Keratinocyte (primary cell): ENCODE measurements at regions not wholly inside any gene's neighbourhood (a gene's known extent, or its start where the extent isn't known, plus 50 kb on each side); places are given as distances from the start of the nearest gene placed in this dataset.
"Not testable (repeated sequence)": the region's sequence is repeated elsewhere in the genome, so short reads cannot be mapped to it uniquely, and the experiment has no call there.

ENCODE experiments used
- DNase-seq: peaks from one replicate; pipeline ENCODE4 v3.0.0-alpha.2; 2011; ENCODE audit warnings: low read depth, missing footprints, low spot score
- FAIRE-seq: peaks from 2 replicates; lab custom pipeline; 2011; peaks lifted over from hg19 to GRCh38; lab: Jason Lieb, UNC
- H2AFZ ChIP-seq: 2 replicates; pipeline ENCODE4 v1.6.0; 2012; ENCODE audit warnings: low read length, control low read depth, inconsistent platforms; ENCODE audit not compliant: control insufficient read depth
- H3K27ac ChIP-seq: 2 replicates; pipeline ENCODE4 v1.5.1; 2011; ENCODE audit warnings: low read length; ENCODE audit not compliant: control insufficient read depth, insufficient read depth
- H3K27me3 ChIP-seq: 3 replicates; pipeline ENCODE4 v1.6.0; 2011; ENCODE audit warnings: low read length; ENCODE audit not compliant: control insufficient read depth, insufficient read depth; ENCODE audit errors: extremely low read depth
- H3K36me3 ChIP-seq, 2 experiments: 2 replicates in 1 of 2; 3 replicates in 1 of 2; pipeline ENCODE4 v1.5.1; 2011; ENCODE audit warnings: low read length in 2 of 2, mild to moderate bottlenecking in 1 of 2; ENCODE audit not compliant: control insufficient read depth in 2 of 2, insufficient read depth in 2 of 2; ENCODE audit errors: extremely low read depth in 1 of 2
- H3K4me1 ChIP-seq: 3 replicates; pipeline ENCODE4 v1.5.1; 2011; ENCODE audit warnings: low read length; ENCODE audit not compliant: control insufficient read depth, insufficient read depth; ENCODE audit errors: extremely low read depth
- H3K4me2 ChIP-seq: 3 replicates; pipeline ENCODE4 v1.6.0; 2011; ENCODE audit warnings: low read depth, low read length; ENCODE audit not compliant: control insufficient read depth, insufficient read depth; ENCODE audit errors: extremely low read depth
- H3K4me3 ChIP-seq, 3 experiments: fragments of 200-600 bp in 1 of 3; sonication (generic) in 1 of 3; 2 replicates in 2 of 3; 3 replicates in 1 of 3; pipeline ENCODE4 v1.5.1; 2011 to 2016; ENCODE audit warnings: low read length in 3 of 3, mild to moderate bottlenecking in 3 of 3, control low read depth in 2 of 3, inconsistent platforms in 1 of 3, low read depth in 1 of 3, mixed read lengths in 1 of 3, mixed run types in 1 of 3, moderate library complexity in 1 of 3; ENCODE audit not compliant: control insufficient read depth in 2 of 3, insufficient read depth in 2 of 3; ENCODE audit errors: extremely low read depth in 1 of 3
- H3K79me2 ChIP-seq: 2 replicates; pipeline ENCODE4 v1.6.0; 2012; ENCODE audit warnings: low read length; ENCODE audit not compliant: control insufficient read depth, insufficient read depth
- H3K9ac ChIP-seq: 3 replicates; pipeline ENCODE4 v1.6.0; 2011; ENCODE audit warnings: low read length; ENCODE audit not compliant: control insufficient read depth, insufficient read depth; ENCODE audit errors: extremely low read depth
- H3K9me1 ChIP-seq: 3 replicates; pipeline ENCODE4 v1.6.0; 2011; ENCODE audit warnings: low read length; ENCODE audit not compliant: control insufficient read depth, insufficient read depth; ENCODE audit errors: extremely low read depth
- H3K9me3 ChIP-seq: 2 replicates; pipeline ENCODE4 v1.5.1; 2012; ENCODE audit warnings: low read depth, low read length; ENCODE audit not compliant: control insufficient read depth
- H4K20me1 ChIP-seq: 3 replicates; pipeline ENCODE4 v1.6.0; 2011; ENCODE audit warnings: low read length; ENCODE audit not compliant: control insufficient read depth, insufficient read depth; ENCODE audit errors: extremely low read depth
- CTCF ChIP-seq, 3 experiments: IDR thresholded peaks in 1 of 3; conservative IDR thresholded peaks in 1 of 3; optimal IDR thresholded peaks in 1 of 3; 2 replicates in 2 of 3; 3 replicates in 1 of 3; pipeline versions ENCODE3 to v1.5.1; 2011; ENCODE audit warnings: low read length in 3 of 3, mild to moderate bottlenecking in 3 of 3, moderate library complexity in 2 of 3, control low read depth in 1 of 3, inconsistent platforms in 1 of 3; ENCODE audit not compliant: insufficient read depth in 2 of 3; ENCODE audit errors: extremely low read depth in 1 of 3
- EZH2 ChIP-seq: IDR thresholded peaks from one replicate; pipeline ENCODE4 v1.6.1; 2012; ENCODE audit warnings: inconsistent platforms, mild to moderate bottlenecking, low read length, moderate library complexity
- dilution Hi-C: fragments of 300-500 bp; cut with MboI; formaldehyde crosslinking; loops from one replicate; pipeline ENCODE4 v1.7.0; 2020; ENCODE audit warnings: low sequenced_read_pairs; ENCODE audit not compliant: extremely low pct_ligation_motif_present

- no peak for TF ChIP-seq CTCF (optimal IDR thresholded peaks at IDR 0.05 in 1 of 3, IDR thresholded peaks at IDR 0.05 in 1 of 3, conservative IDR thresholded peaks at IDR 0.05 in 1 of 3; ENCODE audit: extremely low read depth in 1 of 3, insufficient read depth in 2 of 3, low read length in 3 of 3)
- TF ChIP-seq EZH2, result no peak
- dilution Hi-C loops, result no loop called here
- H4K20me1 ChIP-seq, result no peaks in the 10 kb centered on the region
- no peak for DNase-seq
- H3K27ac ChIP-seq, result no peak overlapping the region
- H3K9ac ChIP-seq, result no peak overlapping the region
- H3K4me3 ChIP-seq, result no peak overlapping the region
- FAIRE-seq, result no peak
- H3K4me1 ChIP-seq, result no peaks in the 10 kb centered on the region
- H3K9me1 ChIP-seq, result no peaks in the 10 kb centered on the region
- no peaks in the 10 kb centered on the region for H3K36me3 ChIP-seq
- no peak overlapping the region for H2AFZ ChIP-seq
- no peaks in the 10 kb centered on the region for H3K9me3 ChIP-seq
- H3K4me2 ChIP-seq, result no peak overlapping the region
- no peaks in the 10 kb centered on the region for H3K27me3 ChIP-seq
- no peaks in the 10 kb centered on the region for H3K79me2 ChIP-seq
These were observed 183.1 kb upstream of the COX10 start for GRCh38 chr17:13885953-13886889.

GRCh38 chr17:13888056-13888609, 181.2 kb upstream of the COX10 start:
- H2AFZ ChIP-seq, result no peak overlapping the region
- no peaks in the 10 kb centered on the region for H3K9me3 ChIP-seq
- no peaks in the 10 kb centered on the region for H3K79me2 ChIP-seq
- H3K27me3 ChIP-seq, result no peaks in the 10 kb centered on the region
- H3K9me1 ChIP-seq, result no peaks in the 10 kb centered on the region
- no peaks in the 10 kb centered on the region for H4K20me1 ChIP-seq
- dilution Hi-C loops, result no loop called here
- DNase-seq (no peak), FAIRE-seq (no peak)
- no peak overlapping the region for H3K4me2 ChIP-seq
- no peaks in the 10 kb centered on the region for H3K4me1 ChIP-seq
- no peaks in the 10 kb centered on the region for H3K36me3 ChIP-seq
- H3K27ac ChIP-seq, result no peak overlapping the region
- TF ChIP-seq EZH2 (no peak), CTCF (optimal IDR thresholded peaks at IDR 0.05 in 1 of 3, IDR thresholded peaks at IDR 0.05 in 1 of 3, conservative IDR thresholded peaks at IDR 0.05 in 1 of 3; ENCODE audit: extremely low read depth in 1 of 3, insufficient read depth in 2 of 3, low read length in 3 of 3) (no peak)
- H3K4me3 ChIP-seq, result no peak overlapping the region
- H3K9ac ChIP-seq, result no peak overlapping the region

GRCh38 chr17:13908971-13909370, 160.3 kb upstream of the COX10 start:
- H3K9me3 ChIP-seq, H3K36me3 ChIP-seq, dilution Hi-C loops: not testable (repeated sequence)

More at GRCh38 chr17:13908971-13909370, 160.3 kb upstream of the COX10 start:
- H3K9me1 ChIP-seq, FAIRE-seq, H3K4me3 ChIP-seq, DNase-seq, H4K20me1 ChIP-seq, H3K4me2 ChIP-seq, H3K79me2 ChIP-seq, H3K27me3 ChIP-seq, H2AFZ ChIP-seq, H3K9ac ChIP-seq, H3K27ac ChIP-seq, H3K4me1 ChIP-seq: not testable (repeated sequence)
